Skeletal muscle tissue (tissue), 3 donors: ENCODE measurements at regions not wholly inside any gene's neighbourhood (a gene's known extent, or its start where the extent isn't known, plus 50 kb on each side); places are given as distances from the start of the nearest gene placed in this dataset.

Experiments used
- H3K27ac ChIP-seq: one replicate; pipeline ENCODE4 v1.7.0; 2013; ENCODE audit warnings: mild to moderate bottlenecking, low read depth, low read length, inconsistent platforms
- H3K27me3 ChIP-seq, 3 donors: one replicate each; pipeline ENCODE4 v1.7.0; 2013; ENCODE audit warnings: low read length in 3 of 3; ENCODE audit not compliant: control insufficient read depth in 3 of 3, insufficient read depth in 3 of 3
- H3K36me3 ChIP-seq, 3 donors: one replicate each; pipeline ENCODE4 v1.7.0; 2013; ENCODE audit warnings: low read length in 3 of 3; ENCODE audit not compliant: control insufficient read depth in 3 of 3, insufficient read depth in 3 of 3
- H3K4me1 ChIP-seq, 3 donors: one replicate each; pipeline ENCODE4 v1.7.0; 2013; ENCODE audit warnings: low read length in 3 of 3, mild to moderate bottlenecking in 3 of 3; ENCODE audit not compliant: control insufficient read depth in 3 of 3, insufficient read depth in 3 of 3
- H3K4me3 ChIP-seq, 3 donors: one replicate each; pipeline ENCODE4 v1.7.0; 2013; ENCODE audit warnings: low read length in 3 of 3
- H3K9ac ChIP-seq, 3 donors: one replicate each; pipeline ENCODE4 v1.7.0; 2013; ENCODE audit warnings: low read length in 3 of 3, mild to moderate bottlenecking in 3 of 3, moderate library complexity in 2 of 3, low read depth in 1 of 3
- H3K9me3 ChIP-seq, 3 donors: one replicate each; pipeline ENCODE4 v1.7.0; 2013; ENCODE audit warnings: low read length in 3 of 3; ENCODE audit not compliant: control insufficient read depth in 3 of 3
- donor health status: Osteomylitis.

GRCh38 chr2:20521682-20522189 is 74.9 kb downstream of the RHOB start:
- Histone ChIP-seq H3K36me3 (no peaks in the 10 kb centered on the region), H3K4me1 (peaks cover 17 to 30% (median 23%) of the 10 kb centered on the region in 3 donors), H3K27me3 (no peaks in the 10 kb centered on the region), H3K9me3 (no peaks in the 10 kb centered on the region), H3K27ac (no peak overlapping the region), H3K9ac (no peak overlapping the region), H3K4me3 (no peak overlapping the region)

- no peaks in the 10 kb centered on the region for H3K36me3 ChIP-seq
- H3K27me3 ChIP-seq = no peaks in the 10 kb centered on the region
- H3K9ac ChIP-seq = no peak overlapping the region
- no peak overlapping the region for H3K27ac ChIP-seq
- no peak overlapping the region for H3K4me3 ChIP-seq
- no peaks in the 10 kb centered on the region for H3K9me3 ChIP-seq
- H3K4me1 ChIP-seq = peaks cover 17 to 34% (median 23%) of the 10 kb centered on the region in 3 donors
Observed at GRCh38 chr2:20523073-20523798, 76.4 kb downstream of the RHOB start.

- H3K27me3 ChIP-seq = no peaks in the 10 kb centered on the region
- H3K4me1 ChIP-seq = peaks cover 17 to 34% (median 23%) of the 10 kb centered on the region in 3 donors
- H3K36me3 ChIP-seq = no peaks in the 10 kb centered on the region
- no peak overlapping the region for H3K4me3 ChIP-seq
- no peaks in the 10 kb centered on the region for H3K9me3 ChIP-seq
- no peak overlapping the region for H3K9ac ChIP-seq
- no peak overlapping the region for H3K27ac ChIP-seq
Observed at GRCh38 chr2:20523799-20524187, 76.9 kb downstream of the RHOB start.

GRCh38 chr2:20524412-20525040 is 77.7 kb downstream of the RHOB start:
- Histone ChIP-seq H3K4me3 (peak overlapping the region in 1 of 3 donors; percentile 29), H3K4me1 (peaks cover 17 to 34% (median 23%) of the 10 kb centered on the region in 3 donors), H3K27ac (peak overlapping the region; percentile 15), H3K27me3 (no peaks in the 10 kb centered on the region), H3K9me3 (no peaks in the 10 kb centered on the region), H3K9ac (peak overlapping the region in 1 of 3 donors; percentile 50), H3K36me3 (no peaks in the 10 kb centered on the region)

- peaks cover 17 to 34% (median 23%) of the 10 kb centered on the region in 3 donors for H3K4me1 ChIP-seq
- peak overlapping the region in 1 of 3 donors; percentile 50 for H3K9ac ChIP-seq
- no peaks in the 10 kb centered on the region for H3K9me3 ChIP-seq
Observed at GRCh38 chr2:20525041-20526035, 78.5 kb downstream of the RHOB start.

GRCh38 chr2:20526160-20526559 is 79.3 kb downstream of the RHOB start:
- H3K4me1 ChIP-seq = peaks cover 17 to 34% (median 23%) of the 10 kb centered on the region in 3 donors

More at GRCh38 chr2:20525041-20526035, 78.5 kb downstream of the RHOB start:
- peak overlapping the region; percentile 15 for H3K27ac ChIP-seq
- H3K36me3 ChIP-seq = no peaks in the 10 kb centered on the region
- no peaks in the 10 kb centered on the region for H3K27me3 ChIP-seq
- H3K4me3 ChIP-seq = peak overlapping the region in 1 of 3 donors; percentile 29

GRCh38 chr2:20526708-20527107 is 79.8 kb downstream of the RHOB start:
- no peak overlapping the region for H3K9ac ChIP-seq
- H3K36me3 ChIP-seq = no peaks in the 10 kb centered on the region
- H3K27ac ChIP-seq = no peak overlapping the region
- no peaks in the 10 kb centered on the region for H3K9me3 ChIP-seq
- H3K27me3 ChIP-seq = no peaks in the 10 kb centered on the region
- no peak overlapping the region for H3K4me3 ChIP-seq
- H3K4me1 ChIP-seq = peaks cover 17 to 38% (median 23%) of the 10 kb centered on the region in 3 donors

More at GRCh38 chr2:20526160-20526559, 79.3 kb downstream of the RHOB start:
- no peak overlapping the region for H3K9ac ChIP-seq
- H3K4me3 ChIP-seq = no peak overlapping the region
- H3K27me3 ChIP-seq = no peaks in the 10 kb centered on the region
- H3K27ac ChIP-seq = no peak overlapping the region
- H3K9me3 ChIP-seq = no peaks in the 10 kb centered on the region
- H3K36me3 ChIP-seq = no peaks in the 10 kb centered on the region

GRCh38 chr2:20528713-20529112 is 81.8 kb downstream of the RHOB start:
- Histone ChIP-seq H3K4me3 (no peak overlapping the region), H3K27ac (no peak overlapping the region), H3K36me3 (no peaks in the 10 kb centered on the region), H3K9ac (no peak overlapping the region), H3K27me3 (no peaks in the 10 kb centered on the region), H3K4me1 (peaks cover 20 to 36% (median 28%) of the 10 kb centered on the region in 3 donors), H3K9me3 (no peaks in the 10 kb centered on the region)

GRCh38 chr2:20530520-20530919 is 83.6 kb downstream of the RHOB start:
- H3K9ac ChIP-seq = no peak overlapping the region
- no peak overlapping the region for H3K27ac ChIP-seq
- no peaks in the 10 kb centered on the region for H3K9me3 ChIP-seq
- no peak overlapping the region for H3K4me3 ChIP-seq
- H3K36me3 ChIP-seq = no peaks in the 10 kb centered on the region
- H3K27me3 ChIP-seq = no peaks in the 10 kb centered on the region
- peaks cover 12 to 36% (median 30%) of the 10 kb centered on the region in 3 donors for H3K4me1 ChIP-seq
